ENCODE measurements at regions not wholly inside any gene's neighbourhood (a gene's known extent, or its start where the extent isn't known, plus 50 kb on each side); places are given as distances from the start of the nearest gene placed in this dataset.
A peak's percentile ranks its signal among the peaks of the same experiment; 100 is the strongest.

DNA sequence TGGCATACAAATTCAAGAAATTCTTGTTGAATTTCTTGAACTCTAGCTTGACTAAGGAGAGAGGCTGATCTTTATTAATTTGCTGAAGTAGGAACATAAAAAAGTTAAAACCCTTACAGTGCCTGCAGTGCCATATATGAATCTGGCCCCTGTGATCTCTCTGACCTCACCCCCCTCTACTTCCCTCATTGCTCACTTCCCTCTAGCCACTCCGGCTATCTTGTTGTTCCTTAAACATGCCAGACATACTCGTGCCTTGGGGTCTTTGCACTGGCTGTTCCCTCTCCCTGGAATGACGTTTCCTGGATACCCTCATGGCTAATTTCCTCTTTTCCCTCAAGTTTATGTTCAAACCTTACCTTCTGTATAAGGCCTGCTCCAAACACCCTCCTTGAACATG is 246.3 kb upstream of the SIX2 start:
- peak in 1 of 2 experiments; percentile 9 for DNase-seq (ENCODE audit: low read depth in 1 of 2, low spot score in 1 of 2)
- no peak overlapping the region for H3K4me3 ChIP-seq (replicated peaks; ENCODE audit: insufficient read depth, low read length)
- TF ChIP-seq SPI1 (IDR thresholded peaks at IDR 0.05; ENCODE audit: borderline replicate concordance, low read depth) (no peak), POLR2AphosphoS5 (IDR thresholded peaks at IDR 0.05; ENCODE audit: low read depth) (no peak), GABPA (IDR thresholded peaks at IDR 0.05; ENCODE audit: low read depth) (no peak)
- TF ChIP-seq, protein P1, sequence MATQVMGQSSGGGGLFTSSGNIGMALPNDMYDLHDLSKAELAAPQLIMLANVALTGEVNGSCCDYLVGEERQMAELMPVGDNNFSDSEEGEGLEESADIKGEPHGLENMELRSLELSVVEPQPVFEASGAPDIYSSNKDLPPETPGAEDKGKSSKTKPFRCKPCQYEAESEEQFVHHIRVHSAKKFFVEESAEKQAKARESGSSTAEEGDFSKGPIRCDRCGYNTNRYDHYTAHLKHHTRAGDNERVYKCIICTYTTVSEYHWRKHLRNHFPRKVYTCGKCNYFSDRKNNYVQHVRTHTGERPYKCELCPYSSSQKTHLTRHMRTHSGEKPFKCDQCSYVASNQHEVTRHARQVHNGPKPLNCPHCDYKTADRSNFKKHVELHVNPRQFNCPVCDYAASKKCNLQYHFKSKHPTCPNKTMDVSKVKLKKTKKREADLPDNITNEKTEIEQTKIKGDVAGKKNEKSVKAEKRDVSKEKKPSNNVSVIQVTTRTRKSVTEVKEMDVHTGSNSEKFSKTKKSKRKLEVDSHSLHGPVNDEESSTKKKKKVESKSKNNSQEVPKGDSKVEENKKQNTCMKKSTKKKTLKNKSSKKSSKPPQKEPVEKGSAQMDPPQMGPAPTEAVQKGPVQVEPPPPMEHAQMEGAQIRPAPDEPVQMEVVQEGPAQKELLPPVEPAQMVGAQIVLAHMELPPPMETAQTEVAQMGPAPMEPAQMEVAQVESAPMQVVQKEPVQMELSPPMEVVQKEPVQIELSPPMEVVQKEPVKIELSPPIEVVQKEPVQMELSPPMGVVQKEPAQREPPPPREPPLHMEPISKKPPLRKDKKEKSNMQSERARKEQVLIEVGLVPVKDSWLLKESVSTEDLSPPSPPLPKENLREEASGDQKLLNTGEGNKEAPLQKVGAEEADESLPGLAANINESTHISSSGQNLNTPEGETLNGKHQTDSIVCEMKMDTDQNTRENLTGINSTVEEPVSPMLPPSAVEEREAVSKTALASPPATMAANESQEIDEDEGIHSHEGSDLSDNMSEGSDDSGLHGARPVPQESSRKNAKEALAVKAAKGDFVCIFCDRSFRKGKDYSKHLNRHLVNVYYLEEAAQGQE (IDR thresholded peaks at IDR 0.05; ENCODE audit: insufficient replicate concordance, low read depth) = no peak
- TF ChIP-seq, protein P2, sequence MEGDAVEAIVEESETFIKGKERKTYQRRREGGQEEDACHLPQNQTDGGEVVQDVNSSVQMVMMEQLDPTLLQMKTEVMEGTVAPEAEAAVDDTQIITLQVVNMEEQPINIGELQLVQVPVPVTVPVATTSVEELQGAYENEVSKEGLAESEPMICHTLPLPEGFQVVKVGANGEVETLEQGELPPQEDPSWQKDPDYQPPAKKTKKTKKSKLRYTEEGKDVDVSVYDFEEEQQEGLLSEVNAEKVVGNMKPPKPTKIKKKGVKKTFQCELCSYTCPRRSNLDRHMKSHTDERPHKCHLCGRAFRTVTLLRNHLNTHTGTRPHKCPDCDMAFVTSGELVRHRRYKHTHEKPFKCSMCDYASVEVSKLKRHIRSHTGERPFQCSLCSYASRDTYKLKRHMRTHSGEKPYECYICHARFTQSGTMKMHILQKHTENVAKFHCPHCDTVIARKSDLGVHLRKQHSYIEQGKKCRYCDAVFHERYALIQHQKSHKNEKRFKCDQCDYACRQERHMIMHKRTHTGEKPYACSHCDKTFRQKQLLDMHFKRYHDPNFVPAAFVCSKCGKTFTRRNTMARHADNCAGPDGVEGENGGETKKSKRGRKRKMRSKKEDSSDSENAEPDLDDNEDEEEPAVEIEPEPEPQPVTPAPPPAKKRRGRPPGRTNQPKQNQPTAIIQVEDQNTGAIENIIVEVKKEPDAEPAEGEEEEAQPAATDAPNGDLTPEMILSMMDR (IDR thresholded peaks at IDR 0.05; ENCODE audit: insufficient read depth, low read length) = no peak
- H3K27ac ChIP-seq (replicated peaks) = no peak overlapping the region
- no peaks in the 10 kb centered on the region for H3K27me3 ChIP-seq (ENCODE audit: insufficient read depth, poor library complexity, severe bottlenecking)

DNA sequence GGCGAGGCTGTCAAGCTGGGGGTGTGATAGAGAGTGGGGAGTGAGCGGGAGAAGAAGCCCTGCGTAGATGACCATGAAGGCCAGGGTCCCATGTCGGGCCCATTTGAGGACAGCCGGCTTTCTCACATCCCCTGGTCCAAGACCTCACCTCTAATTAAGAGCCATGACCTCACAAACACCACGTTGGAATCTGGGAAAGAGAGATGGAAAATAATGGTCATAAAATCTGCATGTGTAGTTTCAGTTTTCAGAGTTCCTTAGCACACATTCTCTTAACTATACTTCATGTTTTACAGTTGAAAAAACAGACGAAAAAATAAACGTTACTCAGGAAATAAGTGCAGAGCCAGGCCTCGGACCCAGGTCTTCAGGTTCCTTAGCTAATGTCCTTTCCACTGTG is 244.8 kb upstream of the SIX2 start:
- Histone ChIP-seq H3K27ac (replicated peaks) (no peak overlapping the region), H3K4me3 (replicated peaks; ENCODE audit: insufficient read depth, low read length) (no peak overlapping the region), H3K27me3 (ENCODE audit: insufficient read depth, poor library complexity, severe bottlenecking) (no peaks in the 10 kb centered on the region)
- DNase-seq (ENCODE audit: low read depth in 1 of 2, low spot score in 1 of 2) = no peak
- TF ChIP-seq, protein P1 (IDR thresholded peaks at IDR 0.05; ENCODE audit: insufficient replicate concordance, low read depth) = no peak
- TF ChIP-seq POLR2AphosphoS5 (IDR thresholded peaks at IDR 0.05; ENCODE audit: low read depth) (no peak), GABPA (IDR thresholded peaks at IDR 0.05; ENCODE audit: low read depth) (no peak), SPI1 (IDR thresholded peaks at IDR 0.05; ENCODE audit: borderline replicate concordance, low read depth) (no peak)
- TF ChIP-seq, protein P2 (IDR thresholded peaks at IDR 0.05; ENCODE audit: insufficient read depth, low read length) = no peak

DNA sequence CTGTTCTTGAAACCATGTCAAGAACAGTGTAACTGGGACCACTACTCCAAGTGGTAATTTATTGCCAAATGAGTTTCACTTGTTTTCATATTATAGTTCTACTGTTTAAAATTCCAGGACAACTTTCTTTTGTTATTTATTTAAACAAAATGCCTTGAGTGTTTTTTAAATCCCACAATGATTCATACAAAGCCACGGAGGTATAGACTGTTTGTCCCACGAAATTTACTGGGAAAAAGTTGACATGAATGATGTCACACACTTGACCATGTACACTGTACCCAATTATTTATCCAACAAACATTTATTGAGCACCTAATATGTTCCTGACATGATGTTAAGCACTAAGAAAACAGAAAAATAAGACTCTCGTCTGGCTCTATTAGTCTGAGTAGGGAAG is 243.9 kb upstream of the SIX2 start:
- no peak for TF ChIP-seq POLR2AphosphoS5 (IDR thresholded peaks at IDR 0.05; ENCODE audit: low read depth)
- TF ChIP-seq, protein P2 (IDR thresholded peaks at IDR 0.05; ENCODE audit: insufficient read depth, low read length) = no peak
- H3K4me3 ChIP-seq (replicated peaks; ENCODE audit: insufficient read depth, low read length) = no peak overlapping the region
- no peaks in the 10 kb centered on the region for H3K27me3 ChIP-seq (ENCODE audit: insufficient read depth, poor library complexity, severe bottlenecking)
- H3K27ac ChIP-seq (replicated peaks) = no peak overlapping the region
- no peak for DNase-seq (ENCODE audit: low read depth in 1 of 2, low spot score in 1 of 2)

DNA sequence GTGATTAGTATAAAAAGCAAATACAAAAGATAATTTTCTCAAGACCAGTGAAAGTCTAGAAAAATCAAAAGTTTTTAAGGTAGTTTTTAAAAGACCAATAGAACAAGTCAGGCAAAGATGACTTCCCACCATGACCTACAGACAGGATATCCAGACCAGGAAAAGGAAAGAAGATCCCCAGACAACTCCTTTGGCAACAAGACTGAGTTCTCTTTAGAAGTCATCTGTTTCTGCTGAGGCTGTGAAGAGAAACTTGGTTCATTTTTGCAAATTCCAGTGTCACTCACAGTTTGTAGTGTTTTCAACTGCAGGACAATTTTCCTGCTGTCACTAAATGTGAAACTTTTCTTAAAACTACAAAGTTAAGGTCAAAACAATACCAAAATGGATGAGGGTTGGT is 240.9 kb upstream of the SIX2 start:
- H3K27me3 ChIP-seq (ENCODE audit: insufficient read depth, poor library complexity, severe bottlenecking) = peaks cover 2% of the 10 kb centered on the region
- no peak overlapping the region for H3K4me3 ChIP-seq (replicated peaks; ENCODE audit: insufficient read depth, low read length)
- H3K27ac ChIP-seq (replicated peaks) = no peak overlapping the region
- no peak for TF ChIP-seq POLR2AphosphoS5 (IDR thresholded peaks at IDR 0.05; ENCODE audit: low read depth)
- no peak for DNase-seq (ENCODE audit: low read depth in 1 of 2, low spot score in 1 of 2)
